HG03460 (cell line): ENCODE measurements at regions not wholly inside any gene's neighbourhood (a gene's known extent, or its start where the extent isn't known, plus 50 kb on each side); places are given as distances from the start of the nearest gene placed in this dataset.
"Not testable (repeated sequence)": the region's sequence is repeated elsewhere in the genome, so short reads cannot be mapped to it uniquely, and the experiment has no call there.

ENCODE experiments used
- ATAC-seq: cut with Tn5 transposase; IDR thresholded peaks from one replicate; pipeline ENCODE4 v1.9.1; 2021; ENCODE audit not compliant: unreplicated experiment

GRCh38 chr5:166063261-166063660 is 2228.2 kb upstream of the WWC1 start:
- ATAC-seq: no peak

- ATAC-seq: no peak
Measured at GRCh38 chr5:166068547-166069335, 2222.7 kb upstream of the WWC1 start.

- no peak for ATAC-seq
Measured at GRCh38 chr5:166073901-166074581, 2217.4 kb upstream of the WWC1 start.

GRCh38 chr5:166074582-166075481 is 2216.6 kb upstream of the WWC1 start:
- no peak for ATAC-seq

GRCh38 chr5:166083183-166083959 is 2208.1 kb upstream of the WWC1 start:
- ATAC-seq: no peak

- ATAC-seq: no peak
Measured at GRCh38 chr5:166086568-166086967, 2204.9 kb upstream of the WWC1 start.

- ATAC-seq: no peak
Measured at GRCh38 chr5:166088389-166089039, 2202.9 kb upstream of the WWC1 start.

- ATAC-seq: no peak
Measured at GRCh38 chr5:166091931-166092330, 2199.5 kb upstream of the WWC1 start.

- no peak for ATAC-seq
Measured at GRCh38 chr5:166093312-166093711, 2198.1 kb upstream of the WWC1 start.

GRCh38 chr5:166102947-166103346 is 2188.5 kb upstream of the WWC1 start:
- no peak for ATAC-seq

- ATAC-seq: no peak
Measured at GRCh38 chr5:166111021-166111420, 2180.4 kb upstream of the WWC1 start.

- no peak for ATAC-seq
Measured at GRCh38 chr5:166117072-166118066, 2174.1 kb upstream of the WWC1 start.

GRCh38 chr5:166119506-166119905 is 2171.9 kb upstream of the WWC1 start:
- no peak for ATAC-seq

- ATAC-seq: no peak
Measured at GRCh38 chr5:166123717-166124116, 2167.7 kb upstream of the WWC1 start.

- no peak for ATAC-seq
Measured at GRCh38 chr5:166127766-166128570, 2163.5 kb upstream of the WWC1 start.

- not testable (repeated sequence) for ATAC-seq
Measured at GRCh38 chr5:166145107-166145506, 2146.3 kb upstream of the WWC1 start.

- ATAC-seq: no peak
Measured at GRCh38 chr5:166163996-166164610, 2127.3 kb upstream of the WWC1 start.

- no peak for ATAC-seq
Measured at GRCh38 chr5:166165596-166165995, 2125.8 kb upstream of the WWC1 start.
